Activated CD8-positive, alpha-beta memory T cell treated with anti-CD3 and anti-CD28 coated beads, Interleukin-2, amount 50 U/mL, for 24 hours (primary cell): ENCODE measurements at regions not wholly inside any gene's neighbourhood (a gene's known extent, or its start where the extent isn't known, plus 50 kb on each side); places are given as distances from the start of the nearest gene placed in this dataset.
"Not testable (repeated sequence)": the region's sequence is repeated elsewhere in the genome, so short reads cannot be mapped to it uniquely, and the experiment has no call there.

ENCODE experiments used
- DNase-seq: peaks from one replicate; pipeline ENCODE4 v3.0.0-alpha.2; 2020; ENCODE audit errors: extremely low read depth

GRCh38 chr4:138616775-138617174 lies 374.6 kb upstream of the SLC7A11 start:
- no peak for DNase-seq

DNA sequence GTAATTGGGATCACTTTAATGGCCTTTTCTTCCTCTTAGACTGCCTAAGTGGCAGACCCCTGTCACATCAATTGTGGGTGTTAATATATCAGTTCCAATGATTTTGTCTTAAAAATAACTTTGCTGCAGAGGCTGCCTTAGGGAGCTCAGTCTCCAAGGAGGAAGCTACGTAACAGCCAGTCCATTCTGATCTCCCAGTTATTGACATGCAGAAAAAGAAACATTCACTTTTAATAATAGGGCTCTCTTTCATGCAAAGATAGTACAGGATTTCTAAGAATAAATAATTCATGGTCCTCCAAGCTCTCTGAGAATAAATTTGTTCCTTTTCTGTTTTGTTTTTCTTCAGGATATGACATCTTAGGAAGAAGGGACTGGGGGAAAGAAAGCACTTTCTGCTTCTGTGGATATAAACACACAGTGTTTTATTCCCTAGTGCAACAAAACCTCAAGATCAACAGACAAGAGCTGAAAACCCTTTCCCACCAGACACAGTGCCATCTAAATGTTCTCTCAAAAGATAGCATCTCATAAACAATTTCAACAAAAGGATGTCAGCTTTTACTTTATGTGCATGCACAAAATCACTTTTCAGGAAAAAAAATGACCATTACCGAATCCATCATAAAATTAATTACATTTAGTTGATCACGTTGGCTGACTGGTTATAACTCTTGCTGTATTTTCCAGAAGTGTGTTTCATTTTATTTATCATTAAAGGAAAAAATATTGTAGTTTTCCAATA lies 372.4 kb upstream of the SLC7A11 start:
- DNase-seq = no peak

GRCh38 chr4:138612428-138612827 lies 370.3 kb upstream of the SLC7A11 start:
- DNase-seq = no peak

DNA sequence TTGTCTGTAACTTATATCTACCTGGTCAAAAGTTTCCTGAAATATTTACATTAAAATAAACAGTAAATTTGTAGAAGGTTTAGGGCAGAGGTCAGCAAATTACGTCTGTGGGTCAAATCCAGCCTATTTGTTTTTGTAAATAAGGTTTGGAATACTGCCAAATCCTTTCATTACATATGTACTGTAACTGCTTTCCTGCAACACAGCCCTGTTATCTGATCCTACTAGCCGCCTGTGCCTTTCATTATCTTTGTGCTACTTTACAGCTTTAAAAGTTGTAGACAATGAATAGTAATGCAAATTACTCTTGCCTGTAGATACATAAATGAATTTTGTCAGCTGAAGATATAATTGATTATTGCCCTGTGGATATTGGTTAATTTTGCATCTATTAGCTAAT lies 369.6 kb upstream of the SLC7A11 start:
- DNase-seq = no peak

- DNase-seq = no peak
Measured at GRCh38 chr4:138611017-138611416, 368.9 kb upstream of the SLC7A11 start.

DNA sequence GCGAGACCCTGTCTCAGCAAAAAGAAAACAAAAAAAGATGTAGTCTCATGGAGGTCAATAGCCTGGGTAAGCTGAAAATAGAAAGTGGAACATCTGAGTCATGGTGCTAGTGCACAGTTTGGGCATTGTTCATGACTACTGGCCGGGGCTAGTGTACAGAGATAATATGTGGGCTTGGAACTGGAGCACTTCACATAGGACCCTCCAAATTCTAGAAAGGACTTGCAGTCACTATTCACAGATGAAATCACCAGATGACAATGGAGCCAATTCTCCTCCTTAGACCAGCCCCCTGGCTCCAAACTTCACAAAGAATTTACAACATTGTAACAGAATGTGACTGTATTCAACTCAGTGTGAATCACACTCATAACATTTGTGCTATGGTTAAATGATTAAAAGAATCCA lies 367.8 kb upstream of the SLC7A11 start:
- no peak for DNase-seq

- DNase-seq = no peak
Measured at GRCh38 chr4:138604556-138604955, 362.4 kb upstream of the SLC7A11 start.

- DNase-seq = no peak
Measured at GRCh38 chr4:138602664-138603063, 360.5 kb upstream of the SLC7A11 start.

- DNase-seq = no peak
Measured at GRCh38 chr4:138599965-138600364, 357.8 kb upstream of the SLC7A11 start.

DNA sequence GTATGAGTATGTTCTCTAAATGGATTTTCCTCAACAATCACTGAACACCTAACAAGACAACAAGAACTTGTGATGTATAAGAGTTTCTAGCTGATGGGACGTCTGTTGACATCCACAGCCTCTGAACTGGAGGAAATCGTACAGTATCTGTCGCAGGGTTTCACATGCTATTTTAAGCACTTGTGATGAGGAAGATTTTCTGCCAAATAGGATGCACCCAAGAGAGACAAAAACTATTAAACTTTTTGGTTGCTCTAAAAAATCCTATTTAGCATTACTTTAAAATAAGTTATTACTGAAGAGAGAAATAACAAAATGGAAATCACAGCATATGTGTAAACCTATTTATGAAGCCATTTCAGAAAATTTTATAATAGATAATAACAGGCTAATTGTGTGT lies 356.1 kb upstream of the SLC7A11 start:
- DNase-seq = no peak

- no peak for DNase-seq
Measured at GRCh38 chr4:138596896-138597295, 354.7 kb upstream of the SLC7A11 start.

DNA sequence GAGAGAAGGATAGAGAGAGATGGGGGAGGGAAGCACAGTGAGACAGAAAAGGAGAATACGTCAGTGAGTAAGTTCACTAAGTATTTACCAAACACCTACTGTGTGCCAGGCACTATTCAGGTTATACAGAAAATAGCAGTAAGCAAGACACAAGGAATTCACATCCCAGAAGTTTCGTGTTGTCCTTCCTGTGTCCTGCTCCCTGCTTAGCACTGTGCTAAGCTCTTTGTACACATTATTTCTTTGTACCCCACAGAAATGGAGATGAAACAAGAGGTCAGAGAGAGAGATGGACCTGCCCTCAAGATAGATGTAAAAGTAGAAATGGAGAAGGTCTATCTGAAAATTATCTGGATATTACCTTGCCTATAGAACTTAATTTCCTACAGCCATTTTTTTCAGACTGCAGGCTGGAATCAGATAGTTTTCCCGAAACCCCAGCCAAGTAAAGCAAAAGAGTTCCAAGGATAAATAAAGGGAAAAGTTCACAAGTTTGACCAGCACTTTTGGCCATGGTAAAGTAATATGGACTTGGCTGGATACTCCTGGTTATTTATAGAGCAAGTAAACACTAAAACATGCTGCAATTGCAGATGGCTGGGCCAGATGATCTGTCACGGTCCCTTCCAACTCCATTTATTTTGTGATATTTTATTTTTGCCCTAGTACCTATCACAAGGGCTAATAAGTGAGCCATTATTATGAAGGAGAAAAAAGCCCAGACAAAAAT lies 353.7 kb upstream of the SLC7A11 start:
- DNase-seq = no peak

GRCh38 chr4:138595171-138595570 lies 353.0 kb upstream of the SLC7A11 start:
- DNase-seq = no peak

- DNase-seq = no peak
Measured at GRCh38 chr4:138592796-138593195, 350.6 kb upstream of the SLC7A11 start.

- no peak for DNase-seq
Measured at GRCh38 chr4:138591808-138592207, 349.7 kb upstream of the SLC7A11 start.

DNA sequence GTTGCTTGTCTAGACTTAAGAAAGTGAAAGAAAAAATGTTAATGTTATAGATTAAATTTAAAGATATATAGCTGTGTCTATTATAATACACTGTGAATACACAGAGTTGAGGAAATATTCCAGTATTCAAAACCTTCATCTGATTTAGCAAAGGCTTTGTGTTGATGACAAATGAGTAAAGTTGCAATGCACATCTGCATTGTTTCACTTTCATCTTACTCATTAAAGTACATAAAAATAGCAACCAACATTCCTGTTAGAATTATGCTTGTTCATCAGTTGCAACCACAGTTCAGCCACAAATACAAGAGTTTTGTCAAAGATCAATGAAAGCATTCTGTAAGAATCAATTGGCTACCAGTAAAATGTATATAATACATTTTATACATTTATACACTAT lies 346.4 kb upstream of the SLC7A11 start:
- DNase-seq = no peak

GRCh38 chr4:138579146-138579545 lies 337.0 kb upstream of the SLC7A11 start:
- no peak for DNase-seq

DNA sequence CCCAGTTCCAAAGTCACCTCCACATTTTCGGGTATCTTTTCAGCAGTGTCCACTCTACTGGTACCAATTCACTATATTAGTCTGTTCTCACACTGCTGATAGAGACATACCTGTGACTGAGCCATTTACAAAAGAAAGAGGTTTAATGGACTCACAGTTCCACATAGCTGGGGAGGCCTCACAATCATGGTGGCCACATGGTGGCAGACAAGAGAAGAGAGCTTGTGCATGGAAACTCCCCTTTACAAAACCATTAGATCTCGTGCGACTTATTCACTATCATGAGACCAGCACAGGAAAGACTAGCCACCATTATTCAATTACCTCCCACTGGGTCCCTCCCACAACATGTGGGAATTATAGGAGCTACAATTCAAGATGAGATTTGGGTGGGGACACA lies 335.7 kb upstream of the SLC7A11 start:
- not testable (repeated sequence) for DNase-seq

DNA sequence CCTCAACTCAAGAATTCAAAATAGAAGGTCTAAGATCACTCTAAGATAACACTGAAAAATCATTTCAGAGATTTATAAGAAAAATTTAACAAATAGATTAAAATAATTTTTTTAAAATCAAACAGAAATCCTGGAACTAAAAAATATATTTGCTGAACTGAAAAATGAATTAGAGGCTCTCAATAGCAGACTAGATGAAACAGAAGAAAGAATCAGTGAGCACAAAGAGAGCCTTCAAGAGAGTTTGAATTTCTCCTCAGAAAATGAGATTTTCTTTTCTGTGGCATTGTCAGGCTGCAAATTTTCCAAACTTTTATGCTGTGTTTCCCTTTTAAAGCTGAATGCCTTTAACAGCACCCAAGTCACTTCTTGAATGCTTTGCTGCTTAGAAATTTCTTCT lies 335.0 kb upstream of the SLC7A11 start:
- DNase-seq = no peak

DNA sequence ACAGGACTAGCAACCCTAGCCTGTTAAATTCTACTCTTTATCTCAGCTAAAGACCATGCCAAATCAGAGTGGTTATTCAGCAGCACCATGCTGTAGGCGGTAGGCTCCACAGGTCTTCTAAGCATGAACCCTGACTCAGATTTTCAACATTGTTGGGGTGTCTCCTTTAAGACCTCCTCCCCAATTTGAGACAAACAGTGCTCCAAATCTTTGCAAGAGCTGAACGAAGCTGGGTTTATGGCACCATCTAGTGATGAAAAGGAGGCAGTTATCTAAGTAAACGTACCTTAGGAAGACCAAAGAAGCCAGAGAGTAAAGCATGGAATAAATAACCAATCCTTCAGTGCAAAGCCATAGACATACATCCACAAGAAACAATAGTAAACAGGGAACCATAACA lies 334.5 kb upstream of the SLC7A11 start:
- DNase-seq = no peak

DNA sequence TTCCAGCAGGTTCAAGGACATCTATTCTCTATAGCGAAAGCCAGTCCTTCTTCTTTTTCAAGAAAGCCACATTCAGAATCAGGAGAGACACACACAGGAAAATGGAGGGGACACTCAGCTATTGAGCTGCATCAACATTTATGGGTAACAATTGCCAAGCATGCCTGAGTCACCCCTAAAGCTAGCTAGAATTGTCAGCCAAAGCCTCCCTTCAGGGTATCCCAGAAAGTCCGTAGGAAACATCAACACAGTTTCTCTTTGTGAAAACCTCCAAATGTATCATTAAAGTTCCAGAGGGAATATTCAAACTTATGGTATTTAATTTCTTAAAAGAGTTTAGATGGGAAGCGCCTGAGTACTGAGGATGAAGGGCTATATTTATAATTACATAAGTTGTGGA lies 331.1 kb upstream of the SLC7A11 start:
- DNase-seq = no peak

DNA sequence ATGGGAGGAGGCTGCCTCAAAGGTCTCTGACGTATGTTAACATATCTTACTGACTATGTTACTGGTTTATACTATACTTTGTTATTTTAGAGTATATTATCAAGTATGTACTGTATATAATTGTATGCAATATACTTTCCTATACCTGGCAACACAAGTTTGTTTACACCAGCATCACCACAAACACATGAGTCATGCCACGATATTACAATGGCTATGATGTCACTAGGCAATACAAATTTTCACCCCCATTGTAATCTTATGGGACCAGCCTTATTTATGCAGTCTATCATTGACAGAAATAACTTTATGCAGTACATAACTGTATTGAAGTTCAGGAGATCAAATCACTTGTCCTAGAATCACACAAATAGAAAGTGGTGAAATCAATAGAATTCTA lies 329.9 kb upstream of the SLC7A11 start:
- DNase-seq = no peak

DNA sequence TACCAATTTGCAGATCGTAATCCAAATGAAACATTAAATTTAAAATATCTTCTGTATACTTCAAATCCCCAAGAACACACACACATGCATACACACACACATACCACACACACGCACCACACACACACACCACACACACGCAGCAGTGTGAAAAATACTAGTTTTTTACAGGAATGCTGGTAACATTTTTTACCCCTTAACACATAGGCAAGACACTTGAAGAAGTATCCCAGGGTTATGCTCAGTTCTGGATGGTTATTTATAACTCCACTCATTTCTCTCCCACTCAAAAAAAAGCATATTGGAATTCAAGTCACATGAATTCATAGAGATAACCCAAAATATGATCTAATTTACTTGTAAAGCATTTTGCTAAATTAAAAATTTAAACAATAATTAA lies 325.5 kb upstream of the SLC7A11 start:
- no peak for DNase-seq

DNA sequence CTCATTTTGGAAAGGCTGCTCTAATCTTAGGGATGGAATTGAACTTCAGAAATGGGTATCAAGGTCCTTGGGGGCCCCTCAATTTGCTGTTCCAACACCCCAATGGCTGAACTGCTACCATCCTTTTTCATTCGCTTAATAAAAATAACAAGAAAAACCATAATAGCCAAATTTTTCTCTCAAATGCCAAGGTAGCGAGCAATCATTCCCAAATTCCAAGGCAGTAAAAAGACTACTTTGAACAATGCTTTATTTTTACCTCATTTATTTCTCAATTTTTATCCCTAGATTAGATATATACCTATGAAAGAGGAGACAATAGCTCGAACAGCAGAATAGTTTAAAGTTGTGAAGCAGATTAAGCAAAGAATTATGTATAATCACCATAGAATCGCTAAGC lies 323.4 kb upstream of the SLC7A11 start:
- DNase-seq = no peak
